ENCODE measurements at regions not wholly inside any gene's neighbourhood (a gene's known extent, or its start where the extent isn't known, plus 50 kb on each side); places are given as distances from the start of the nearest gene placed in this dataset.

GRCh38 chr5:89233462-89233861 is 350.5 kb upstream of the MEF2C start:
- DNase-seq = no peak

DNA sequence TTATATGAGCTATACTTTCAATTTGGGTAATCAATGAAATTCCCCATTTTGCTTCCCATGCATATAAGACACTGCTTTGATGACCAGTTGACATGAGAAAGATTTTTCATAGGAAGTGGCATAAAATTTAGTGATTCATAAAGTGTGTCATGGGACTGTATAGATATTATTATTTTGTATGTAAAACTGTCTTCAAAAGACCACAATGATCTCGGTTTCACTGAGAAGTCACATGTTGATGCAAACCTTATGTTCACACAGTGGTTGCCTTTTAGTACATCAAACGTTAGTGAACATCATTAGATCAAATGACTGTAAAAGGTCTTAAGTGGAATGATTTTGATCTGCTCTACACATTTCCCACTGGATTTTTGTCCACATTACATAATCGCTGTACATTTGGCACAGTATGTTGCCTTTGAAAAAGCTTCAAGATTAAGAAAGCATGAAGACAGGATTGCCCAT is 349.2 kb upstream of the MEF2C start:
- DNase-seq = peak; percentile 33

GRCh38 chr5:89230178-89230577 is 347.2 kb upstream of the MEF2C start:
- DNase-seq = no peak

- DNase-seq = no peak
These were observed 346.5 kb upstream of the MEF2C start for GRCh38 chr5:89229331-89230070.

GRCh38 chr5:89228355-89228754 is 345.4 kb upstream of the MEF2C start:
- DNase-seq = no peak

GRCh38 chr5:89218364-89218763 is 335.4 kb upstream of the MEF2C start:
- no peak for DNase-seq

DNA sequence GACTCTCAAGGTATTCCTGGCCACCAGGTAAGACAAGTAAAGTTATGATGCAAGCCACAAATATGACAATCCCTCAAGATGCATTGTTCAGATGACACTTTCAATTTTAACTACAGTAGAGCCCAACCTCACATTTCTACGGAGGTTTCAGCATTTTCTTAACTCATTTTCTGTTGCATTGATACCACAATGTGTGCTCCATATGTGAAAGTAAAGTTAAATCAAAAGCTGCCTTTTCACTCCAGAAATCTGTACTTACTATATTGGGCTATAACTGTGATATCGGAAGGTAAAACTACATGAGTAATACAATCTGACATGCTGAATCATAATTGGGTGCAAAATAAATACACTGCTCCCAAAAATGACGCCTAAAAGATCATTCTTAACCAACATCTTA is 333.6 kb upstream of the MEF2C start:
- DNase-seq = no peak

DNA sequence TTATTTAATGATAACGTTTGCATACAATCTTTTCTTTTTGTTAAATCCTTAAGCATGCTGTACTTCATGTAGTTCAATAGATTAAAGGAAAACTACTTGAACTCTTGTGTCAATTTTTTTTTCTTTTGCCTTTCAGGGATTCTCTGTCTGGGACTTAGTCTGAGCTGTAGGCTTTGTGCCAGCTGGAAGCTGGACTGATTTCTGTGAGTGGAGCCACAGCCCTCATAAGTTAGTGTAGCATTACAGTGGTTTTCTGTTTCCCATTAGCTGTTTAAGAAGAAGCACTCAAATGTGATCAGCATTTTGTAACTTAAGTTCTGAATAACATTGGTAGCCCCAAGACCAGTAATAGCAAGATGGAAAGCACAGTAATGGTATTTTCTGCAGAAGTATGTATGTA is 330.6 kb upstream of the MEF2C start:
- no peak for DNase-seq

DNA sequence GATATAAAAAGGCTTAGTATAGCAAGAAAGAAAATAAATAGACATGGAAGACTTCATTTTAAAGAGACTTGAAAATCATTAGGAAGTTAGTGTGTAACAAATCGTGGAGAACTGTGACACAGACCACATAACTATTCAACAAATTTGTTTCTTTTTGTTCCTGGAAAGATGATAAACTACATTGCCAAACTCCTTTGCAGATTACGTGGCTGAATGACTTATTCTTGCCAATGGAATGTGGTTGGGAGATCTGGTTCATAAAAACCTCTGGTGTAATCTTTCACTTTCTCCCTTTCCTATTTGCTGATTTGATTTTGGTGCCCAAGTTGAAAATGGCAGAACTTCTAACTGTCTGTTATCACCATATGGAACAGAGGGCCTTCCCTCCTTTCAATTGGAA is 328.9 kb upstream of the MEF2C start:
- DNase-seq = no peak

DNA sequence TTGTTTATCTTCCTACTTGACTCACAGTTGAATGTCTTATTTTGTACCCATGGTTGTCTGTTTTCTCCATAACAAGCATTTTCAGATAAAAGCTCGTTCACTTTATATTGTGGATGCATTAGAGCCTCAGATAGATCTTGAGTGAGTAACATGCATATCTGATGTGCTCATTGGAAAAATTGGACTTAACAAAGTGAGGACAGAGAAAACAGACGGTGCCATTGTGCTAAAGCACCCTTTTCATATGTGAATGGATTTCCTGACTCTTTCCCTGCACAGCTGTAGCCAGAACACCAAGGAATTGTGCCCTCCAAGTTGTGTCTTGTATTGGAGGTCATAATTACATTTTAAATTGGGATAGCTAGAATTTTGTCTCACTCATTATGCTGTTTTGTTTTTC is 325.8 kb upstream of the MEF2C start:
- DNase-seq = no peak

DNA sequence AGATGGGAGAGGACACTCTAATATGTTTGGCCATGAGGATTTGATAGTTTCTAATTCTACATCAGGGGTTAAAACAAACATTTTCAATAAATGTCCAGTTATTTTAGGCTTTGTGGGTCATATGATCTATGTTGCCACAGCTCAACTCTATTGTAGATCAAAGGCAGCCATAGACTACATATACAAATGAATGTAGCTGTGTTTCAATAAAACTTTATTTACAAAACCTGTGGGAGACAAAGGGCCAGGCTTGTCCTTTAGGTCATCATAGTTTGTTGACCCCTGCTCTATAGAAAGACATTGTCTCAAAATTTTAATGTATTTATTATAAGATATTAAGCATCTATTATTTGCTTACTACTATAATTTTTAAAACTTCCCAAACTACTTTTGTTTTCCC is 325.4 kb upstream of the MEF2C start:
- DNase-seq = no peak

- DNase-seq = no peak
These were observed 321.8 kb upstream of the MEF2C start for GRCh38 chr5:89204756-89205155.

DNA sequence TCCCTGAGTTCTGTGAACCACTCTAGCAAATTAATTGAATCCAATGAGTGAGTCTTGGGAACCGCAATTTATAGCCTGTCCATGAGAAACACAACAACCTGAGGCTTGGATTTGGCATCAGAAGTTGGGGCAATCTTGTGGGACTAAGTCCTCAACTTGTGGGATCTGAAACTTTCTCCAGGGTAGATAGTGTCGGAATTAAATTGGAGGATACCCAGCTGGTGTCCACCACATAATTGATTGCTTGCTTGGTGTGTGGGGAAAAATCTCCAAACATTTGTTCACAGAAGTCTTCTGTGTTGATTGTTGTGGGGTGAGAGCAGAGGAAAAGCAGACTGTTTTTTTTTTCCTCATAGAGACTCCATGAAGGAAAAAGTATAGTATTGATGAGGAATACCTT is 320.6 kb upstream of the MEF2C start:
- no peak for DNase-seq

- DNase-seq = no peak
These were observed 317.9 kb upstream of the MEF2C start for GRCh38 chr5:89200899-89201298.

DNA sequence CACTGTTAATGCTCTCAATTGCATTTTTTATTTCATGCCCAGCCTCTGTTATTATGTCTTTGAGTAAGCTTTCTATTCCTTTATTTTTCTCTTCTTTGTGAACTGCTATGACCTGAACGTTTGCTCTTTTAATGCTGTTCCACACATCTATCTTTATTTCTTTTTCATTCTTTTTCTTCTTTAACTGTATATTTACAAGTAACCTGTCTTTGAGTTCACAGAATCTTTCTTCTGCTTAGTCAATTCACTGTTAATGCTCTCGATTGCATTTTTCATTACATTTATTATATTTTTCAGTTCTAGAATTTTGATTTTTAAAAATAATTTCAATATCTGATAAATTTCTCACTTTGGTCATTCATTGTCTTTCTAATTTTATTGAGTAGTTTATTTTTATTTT is 316.3 kb upstream of the MEF2C start:
- DNase-seq = no peak

DNA sequence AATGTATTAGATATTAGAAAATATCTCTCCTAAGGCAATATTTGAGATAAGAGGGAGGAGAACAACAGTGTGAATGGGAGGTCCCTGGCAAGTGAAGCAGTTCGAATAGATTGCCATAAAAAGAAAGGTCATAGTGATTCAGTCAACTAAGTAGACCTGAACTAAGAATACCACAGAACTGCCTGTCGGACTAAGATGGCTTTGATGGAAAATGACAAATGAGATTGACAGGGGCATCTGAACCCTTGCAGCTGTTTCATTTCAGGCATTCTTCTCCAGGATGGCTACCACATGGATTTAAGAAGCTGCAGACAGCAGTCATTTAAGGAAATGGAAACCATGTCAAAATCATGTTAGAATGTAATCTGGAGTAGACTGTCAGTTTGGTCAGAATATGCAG is 308.4 kb upstream of the MEF2C start:
- DNase-seq = no peak

DNA sequence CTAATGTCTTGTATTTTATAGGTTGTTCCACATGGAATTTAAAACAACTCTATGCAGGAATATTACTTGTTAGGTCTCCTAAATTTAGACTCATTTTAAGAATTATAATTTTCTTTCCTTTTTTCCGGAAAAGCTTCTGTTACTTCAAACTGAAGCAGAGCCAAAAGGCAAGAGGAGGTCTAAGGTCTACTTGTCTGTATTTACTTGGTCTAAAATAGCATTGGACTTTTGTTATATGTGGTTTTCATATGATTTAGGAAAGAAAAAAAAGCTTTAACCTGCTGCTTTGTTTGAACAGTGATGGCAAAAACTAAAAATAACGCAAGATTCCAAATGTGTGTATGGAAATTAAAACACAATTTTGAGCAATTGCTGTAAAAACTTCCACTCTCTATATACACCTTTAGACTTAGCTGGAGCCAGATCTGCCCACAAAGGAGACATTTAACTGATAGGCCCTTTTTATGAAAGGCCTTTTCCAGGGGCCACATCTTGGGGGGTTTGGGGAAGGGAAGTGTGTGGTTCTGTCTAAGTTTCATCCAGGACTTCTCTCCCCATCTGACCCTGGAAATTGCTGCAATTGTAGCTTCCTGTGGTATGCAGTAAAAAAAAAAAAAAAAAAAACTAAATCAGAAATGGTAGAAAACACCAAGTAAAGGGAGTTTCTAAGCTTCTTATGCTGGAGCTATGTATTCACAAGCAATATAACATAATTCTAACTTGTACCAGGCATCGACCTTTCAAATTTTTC is 307.7 kb upstream of the MEF2C start:
- no peak for DNase-seq

DNA sequence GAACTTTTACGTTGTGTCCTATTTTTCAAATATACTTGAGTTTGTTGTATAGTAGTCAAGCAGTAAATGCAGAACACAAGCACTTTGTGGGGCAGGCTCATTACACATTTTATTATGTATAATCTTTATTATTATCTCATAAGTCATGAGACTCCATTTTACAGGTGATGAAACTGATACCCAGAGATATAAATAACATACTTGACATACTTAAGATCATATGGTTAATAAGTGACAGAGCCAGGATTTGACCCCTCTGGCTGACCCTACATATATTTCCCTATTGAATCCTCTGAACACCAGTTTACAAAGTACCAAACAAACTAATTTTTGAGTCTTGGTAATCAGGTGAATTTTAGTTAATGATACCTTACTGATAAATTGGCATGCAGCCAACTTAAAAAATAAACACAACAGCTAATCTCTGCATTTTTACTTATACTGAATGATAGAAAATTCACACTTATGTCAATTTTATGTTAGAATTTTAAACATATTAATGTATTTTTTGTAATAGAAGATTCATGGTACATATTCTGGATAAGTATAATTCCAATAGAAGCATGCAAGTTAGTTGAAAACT is 305.0 kb upstream of the MEF2C start:
- DNase-seq = no peak

DNA sequence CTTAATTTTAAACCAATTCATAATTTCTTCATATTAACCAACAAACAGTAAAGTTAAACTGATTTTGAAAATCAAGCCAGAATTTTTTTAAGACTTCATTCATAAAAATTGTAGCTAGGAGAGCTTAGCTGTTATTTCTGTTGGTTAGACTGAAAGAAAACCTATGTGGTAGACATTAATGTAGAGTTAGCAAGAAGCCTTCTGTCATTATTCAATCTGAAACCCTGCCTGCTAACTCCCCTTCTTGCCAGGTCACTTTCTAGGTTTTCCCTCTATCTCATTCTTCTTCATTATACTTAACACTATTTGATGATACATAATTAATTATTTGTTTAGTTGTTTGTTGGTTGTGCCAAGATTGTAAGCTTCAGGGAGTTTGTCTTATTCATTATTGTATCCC is 304.3 kb upstream of the MEF2C start:
- DNase-seq = no peak

- DNase-seq = no peak
These were observed 298.6 kb upstream of the MEF2C start for GRCh38 chr5:89181546-89181945.

DNA sequence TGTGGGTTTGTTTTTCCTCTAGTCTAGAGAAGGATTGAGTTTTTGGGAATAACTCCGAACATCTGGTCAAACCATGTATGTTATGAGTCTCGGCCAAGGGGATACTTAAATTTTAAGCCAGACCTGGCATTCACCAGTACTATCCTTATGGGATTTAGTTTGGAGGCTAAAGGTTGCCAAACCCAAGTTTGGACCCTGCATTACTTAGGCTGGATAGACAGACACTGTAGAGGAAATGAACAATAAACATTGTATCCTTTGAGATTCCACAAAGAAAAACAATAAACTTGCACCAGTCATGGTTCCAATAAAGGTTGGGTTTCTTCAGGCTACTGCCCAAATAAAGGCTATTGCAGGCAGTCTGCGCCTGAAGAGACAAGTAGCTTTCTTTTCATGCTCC is 296.7 kb upstream of the MEF2C start:
- DNase-seq = no peak

- no peak for DNase-seq
These were observed 295.6 kb upstream of the MEF2C start for GRCh38 chr5:89178541-89178940.

GRCh38 chr5:89173528-89173927 is 290.5 kb upstream of the MEF2C start:
- no peak for DNase-seq

GRCh38 chr5:89168766-89169165 is 285.8 kb upstream of the MEF2C start:
- no peak for DNase-seq

All from activated CD4-positive, alpha-beta T cell treated with anti-CD3 and anti-CD28 coated beads, Interleukin-2, Interleukin-6, amounts not matched to agents 100 ng/mL and 50 ng/mL, durations not matched to agents 16 hours and 8 hours (primary cell).